Endothelial cell of umbilical vein (primary cell): ENCODE measurements at regions not wholly inside any gene's neighbourhood (a gene's known extent, or its start where the extent isn't known, plus 50 kb on each side); places are given as distances from the start of the nearest gene placed in this dataset.

Experiments used
- BruUV-seq: library from RNA; stranded (reverse); fragments of 400-500 nt; replicated peaks from 2 replicates; lab custom pipeline; 2021; lab: Mats Ljungman, UMichigan
- CTCF ChIA-PET: fragments of 300-600, 350-600 bp; sonication (Branson Sonifier 250); formaldehyde crosslinking; loops from one replicate; lab custom pipeline; 2021; ENCODE audit warnings: antibody characterized with exemption, inconsistent platforms; lab: Charles Lee
- POLR2A ChIA-PET: fragments of 300-600, 350-600 bp; sonication (Branson Sonifier 250); formaldehyde crosslinking; loops from one replicate; lab custom pipeline; 2021; ENCODE audit warnings: antibody characterized with exemption, inconsistent platforms; lab: Charles Lee
- DNase-seq: peaks from one replicate; pipeline ENCODE4 v3.0.0-alpha.2; 2011; ENCODE audit warnings: low read depth, low spot score
- FAIRE-seq: peaks from 2 replicates; lab custom pipeline; 2011; peaks lifted over from hg19 to GRCh38; lab: Jason Lieb, UNC
- H2AFZ ChIP-seq: 2 replicates; pipeline ENCODE4 v1.6.0; 2012; ENCODE audit warnings: low read depth, low read length, control low read depth, inconsistent platforms
- H3K27ac ChIP-seq: 2 replicates; pipeline ENCODE4 v1.5.1; 2011; ENCODE audit warnings: low read depth, mild to moderate bottlenecking, control low read depth, low read length, moderate library complexity; ENCODE audit not compliant: insufficient read depth
- H3K27me3 ChIP-seq, 2 experiments: 2 replicates each; pipeline versions ENCODE4 v1.6.0 to v1.6.1; 2011; ENCODE audit warnings: low read length in 2 of 2, mixed read lengths in 1 of 2; ENCODE audit not compliant: control insufficient read depth in 2 of 2, insufficient read depth in 2 of 2
- H3K36me3 ChIP-seq, 2 experiments: 2 replicates in 1 of 2; 3 replicates in 1 of 2; pipeline ENCODE4 v1.5.1; 2011; ENCODE audit warnings: low read length in 2 of 2, mild to moderate bottlenecking in 1 of 2, moderate library complexity in 1 of 2; ENCODE audit not compliant: control insufficient read depth in 2 of 2, insufficient read depth in 2 of 2; ENCODE audit errors: extremely low read depth in 1 of 2
- H3K4me1 ChIP-seq: 3 replicates; pipeline ENCODE4 v1.5.1; 2011; ENCODE audit warnings: mild to moderate bottlenecking, low read length; ENCODE audit not compliant: control insufficient read depth, insufficient read depth; ENCODE audit errors: extremely low read depth
- H3K4me2 ChIP-seq: 2 replicates; pipeline ENCODE4 v1.6.1; 2011; ENCODE audit warnings: low read length, control low read depth, mixed read lengths; ENCODE audit not compliant: insufficient read depth
- H3K4me3 ChIP-seq, 3 experiments: fragments of 200-600 bp in 1 of 3; sonication (generic), shearing (Covaris generic) in 1 of 3; replicated peaks in 1 of 3; 2 replicates each; pipeline ENCODE4 v1.5.1; 2011 to 2016; ENCODE audit warnings: control low read depth in 3 of 3, low read length in 3 of 3, mild to moderate bottlenecking in 2 of 3, inconsistent platforms in 1 of 3, low read depth in 1 of 3, moderate library complexity in 1 of 3; ENCODE audit not compliant: insufficient read depth in 1 of 3
- H3K79me2 ChIP-seq: 2 replicates; pipeline ENCODE4 v1.6.0; 2012; ENCODE audit warnings: low read length, inconsistent platforms; ENCODE audit not compliant: control insufficient read depth, insufficient read depth
- H3K9ac ChIP-seq: replicated peaks from 2 replicates; pipeline ENCODE3; 2011; ENCODE audit warnings: low read length, control low read depth; ENCODE audit not compliant: insufficient read depth; ENCODE audit errors: extremely low read depth
- H3K9me1 ChIP-seq: replicated peaks from 3 replicates; pipeline ENCODE4 v1.6.0; 2011; ENCODE audit warnings: mild to moderate bottlenecking, low read length; ENCODE audit not compliant: control insufficient read depth, insufficient read depth; ENCODE audit errors: extremely low read depth
- H3K9me3 ChIP-seq: replicated peaks from 2 replicates; pipeline ENCODE4 v1.5.1; 2012; ENCODE audit warnings: low read length, inconsistent platforms; ENCODE audit not compliant: control insufficient read depth, insufficient read depth
- H4K20me1 ChIP-seq: replicated peaks from 2 replicates; pipeline ENCODE3; 2011; ENCODE audit warnings: mild to moderate bottlenecking, low read length; ENCODE audit not compliant: control insufficient read depth, insufficient read depth; ENCODE audit errors: extremely low read depth
- EZH2 ChIP-seq: IDR thresholded peaks from 2 replicates; pipeline ENCODE4 v1.6.1; 2012; ENCODE audit warnings: borderline replicate concordance, low read depth, mild to moderate bottlenecking, moderate library complexity, low read length, inconsistent platforms; ENCODE audit not compliant: severe bottlenecking
- FOS ChIP-seq: IDR thresholded peaks from 2 replicates; pipeline ENCODE4 v1.6.1; 2011; ENCODE audit warnings: mild to moderate bottlenecking, low read length, moderate library complexity, borderline replicate concordance; ENCODE audit not compliant: insufficient read depth
- GATA2 ChIP-seq: IDR thresholded peaks from 2 replicates; pipeline ENCODE4 v1.7.0; 2011; ENCODE audit warnings: low read depth, mild to moderate bottlenecking, moderate library complexity, mixed read lengths, low read length; ENCODE audit not compliant: insufficient read length, insufficient read depth
- JUN ChIP-seq: IDR thresholded peaks from 2 replicates; pipeline ENCODE4 v1.6.1; 2011; ENCODE audit warnings: borderline replicate concordance, low read depth; ENCODE audit not compliant: insufficient read length, insufficient read depth
- MYC ChIP-seq: IDR thresholded peaks from one replicate; pipeline ENCODE4 v1.6.1; 2011; ENCODE audit warnings: mild to moderate bottlenecking, low read depth, low read length
- POLR2A ChIP-seq: IDR thresholded peaks from 2 replicates; pipeline ENCODE4 v1.6.1; 2012; ENCODE audit warnings: low read depth, mild to moderate bottlenecking, control low read depth, low read length
- POLR2AphosphoS5 ChIP-seq: IDR thresholded peaks from 2 replicates; pipeline ENCODE4 v1.6.1; 2012; ENCODE audit warnings: low read depth, mild to moderate bottlenecking, control low read depth, low read length, moderate library complexity; ENCODE audit not compliant: insufficient read depth
- dilution Hi-C: fragments of 300-500 bp; cut with MboI; formaldehyde crosslinking; loops from one replicate; pipeline ENCODE4 v1.15.0; 2019; ENCODE audit warnings: low sequenced_read_pairs; ENCODE audit not compliant: extremely low pct_ligation_motif_present
- intact Hi-C: fragments of 100-400 bp; cut with micrococcal nuclease; formaldehyde crosslinking; loops from one replicate; pipeline ENCODE4 v1.10.0; 2022
- TF ChIP-seq, protein P1 (sequence below), 2 donors: IDR thresholded peaks; 1 replicate in 1 of 2; 2 replicates in 1 of 2; pipeline ENCODE4 v1.5.1; 2011; ENCODE audit warnings: low read length in 2 of 2, mild to moderate bottlenecking in 2 of 2, moderate library complexity in 2 of 2, control low read depth in 1 of 2, inconsistent platforms in 1 of 2, low read depth in 1 of 2; ENCODE audit not compliant: insufficient read depth in 1 of 2; ENCODE audit errors: extremely low read depth in 1 of 2
- TF ChIP-seq, protein P2 (sequence below): IDR thresholded peaks from 2 replicates; pipeline ENCODE4 v1.6.1; 2011; ENCODE audit not compliant: insufficient read depth, insufficient read length

DNA sequence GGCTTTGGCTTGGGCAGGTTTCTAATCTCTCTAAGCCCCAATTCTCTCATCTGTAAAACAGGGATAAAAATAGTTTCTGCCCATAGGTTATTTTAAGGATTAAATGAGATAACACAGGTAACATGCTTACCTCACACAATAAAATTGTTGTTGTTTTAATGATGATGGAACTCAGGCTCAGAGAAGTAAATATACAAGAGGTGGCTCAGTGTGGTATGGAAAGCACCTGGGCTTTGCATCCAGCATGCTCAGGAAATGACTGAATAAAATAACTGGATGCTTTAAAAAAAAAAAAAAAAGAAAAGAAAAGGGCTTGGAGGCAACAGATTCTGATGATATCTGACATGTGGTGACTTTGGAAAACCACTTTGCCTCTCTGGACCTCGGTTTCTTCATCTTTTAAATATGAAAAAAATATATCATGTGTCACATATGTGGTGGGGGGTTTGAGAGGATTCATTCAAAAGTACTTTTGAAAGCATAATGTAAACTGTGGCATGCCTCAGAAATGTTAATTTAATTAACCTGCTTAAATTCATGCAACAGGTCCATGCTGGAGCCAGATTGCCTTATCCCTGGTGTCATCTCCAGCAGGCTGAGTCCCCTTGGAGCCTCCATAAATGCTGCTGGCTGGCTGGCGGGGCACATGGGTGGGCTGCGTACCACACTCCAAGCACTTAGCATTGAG, 112.8 kb upstream of the CDC42EP3 start:
- no peaks in the 10 kb centered on the region for H3K79me2 ChIP-seq
- H3K4me1 ChIP-seq = peaks cover 19% of the 10 kb centered on the region
- no peak overlapping the region for H3K9ac ChIP-seq
- dilution Hi-C loops = no loop called here
- no peak overlapping the region for H3K4me2 ChIP-seq
- peak; percentile 33 for FAIRE-seq
- H4K20me1 ChIP-seq = no peaks in the 10 kb centered on the region
- TF ChIP-seq GATA2 (no peak), POLR2A (no peak), POLR2AphosphoS5 (no peak), MYC (no peak), EZH2 (no peak), FOS (no peak), JUN (no peak)
- TF ChIP-seq, protein P1, sequence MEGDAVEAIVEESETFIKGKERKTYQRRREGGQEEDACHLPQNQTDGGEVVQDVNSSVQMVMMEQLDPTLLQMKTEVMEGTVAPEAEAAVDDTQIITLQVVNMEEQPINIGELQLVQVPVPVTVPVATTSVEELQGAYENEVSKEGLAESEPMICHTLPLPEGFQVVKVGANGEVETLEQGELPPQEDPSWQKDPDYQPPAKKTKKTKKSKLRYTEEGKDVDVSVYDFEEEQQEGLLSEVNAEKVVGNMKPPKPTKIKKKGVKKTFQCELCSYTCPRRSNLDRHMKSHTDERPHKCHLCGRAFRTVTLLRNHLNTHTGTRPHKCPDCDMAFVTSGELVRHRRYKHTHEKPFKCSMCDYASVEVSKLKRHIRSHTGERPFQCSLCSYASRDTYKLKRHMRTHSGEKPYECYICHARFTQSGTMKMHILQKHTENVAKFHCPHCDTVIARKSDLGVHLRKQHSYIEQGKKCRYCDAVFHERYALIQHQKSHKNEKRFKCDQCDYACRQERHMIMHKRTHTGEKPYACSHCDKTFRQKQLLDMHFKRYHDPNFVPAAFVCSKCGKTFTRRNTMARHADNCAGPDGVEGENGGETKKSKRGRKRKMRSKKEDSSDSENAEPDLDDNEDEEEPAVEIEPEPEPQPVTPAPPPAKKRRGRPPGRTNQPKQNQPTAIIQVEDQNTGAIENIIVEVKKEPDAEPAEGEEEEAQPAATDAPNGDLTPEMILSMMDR (IDR thresholded peaks at IDR 0.05; ENCODE audit: extremely low read depth in 1 of 2, insufficient read depth in 1 of 2, low read depth in 1 of 2, low read length in 2 of 2) = no peak
- TF ChIP-seq, protein P2, sequence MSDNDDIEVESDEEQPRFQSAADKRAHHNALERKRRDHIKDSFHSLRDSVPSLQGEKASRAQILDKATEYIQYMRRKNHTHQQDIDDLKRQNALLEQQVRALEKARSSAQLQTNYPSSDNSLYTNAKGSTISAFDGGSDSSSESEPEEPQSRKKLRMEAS = no peak
- H3K4me3 ChIP-seq = no peak overlapping the region
- DNase-seq = no peak
- ChIA-PET POLR2A (no interaction called here), CTCF (no interaction called here)
- H2AFZ ChIP-seq = no peak overlapping the region
- H3K27me3 ChIP-seq = no peaks in the 10 kb centered on the region
- H3K9me3 ChIP-seq = no peaks in the 10 kb centered on the region
- no TSS peak for BruUV-seq
- no peak overlapping the region for H3K27ac ChIP-seq
- H3K9me1 ChIP-seq = no peaks in the 10 kb centered on the region
- intact Hi-C loops = no loop called here
- H3K36me3 ChIP-seq = no peaks in the 10 kb centered on the region
